GM13976 (cell line): ENCODE measurements at regions not wholly inside any gene's neighbourhood (a gene's known extent, or its start where the extent isn't known, plus 50 kb on each side); places are given as distances from the start of the nearest gene placed in this dataset.

ENCODE experiments used
- DNase-seq: peaks from one replicate; pipeline ENCODE4 v3.0.0; 2012; ENCODE audit warnings: low spot score
- in situ Hi-C: fragments of 300-500 bp; cut with MboI; formaldehyde crosslinking; loops from one replicate; pipeline ENCODE4 v1.12.0; 2022; ENCODE audit warnings: low sequenced_read_pairs, mixed read lengths, inconsistent platforms; ENCODE audit not compliant: unreplicated experiment
- TF ChIP-seq, protein P1 (sequence below): IDR thresholded peaks from 2 replicates; pipeline ENCODE4 v1.5.1; 2012; ENCODE audit warnings: borderline replicate concordance, mild to moderate bottlenecking; ENCODE audit not compliant: insufficient read depth; ENCODE audit errors: extremely low read depth, missing control alignments, control extremely low read depth

DNA sequence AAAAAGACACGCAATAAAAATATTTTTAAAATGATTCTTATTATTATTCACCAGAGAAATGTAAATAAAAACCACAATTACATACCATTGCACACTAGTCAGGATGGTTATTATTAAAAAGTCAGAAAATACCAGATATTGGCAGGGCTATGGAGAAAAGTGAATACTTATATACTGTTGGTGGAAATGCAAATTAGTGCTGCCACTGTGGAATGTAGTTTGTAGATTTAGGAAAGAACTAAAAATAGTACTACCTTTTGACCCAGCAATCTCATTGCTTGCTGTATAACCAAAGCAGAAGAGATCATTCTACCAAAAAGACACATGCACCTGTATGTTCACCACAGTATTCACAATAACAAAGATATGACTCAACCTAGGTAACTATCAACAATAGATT lies 1237.3 kb upstream of the FAM98A start:
- in situ Hi-C loops = no loop called here
- TF ChIP-seq, protein P1, sequence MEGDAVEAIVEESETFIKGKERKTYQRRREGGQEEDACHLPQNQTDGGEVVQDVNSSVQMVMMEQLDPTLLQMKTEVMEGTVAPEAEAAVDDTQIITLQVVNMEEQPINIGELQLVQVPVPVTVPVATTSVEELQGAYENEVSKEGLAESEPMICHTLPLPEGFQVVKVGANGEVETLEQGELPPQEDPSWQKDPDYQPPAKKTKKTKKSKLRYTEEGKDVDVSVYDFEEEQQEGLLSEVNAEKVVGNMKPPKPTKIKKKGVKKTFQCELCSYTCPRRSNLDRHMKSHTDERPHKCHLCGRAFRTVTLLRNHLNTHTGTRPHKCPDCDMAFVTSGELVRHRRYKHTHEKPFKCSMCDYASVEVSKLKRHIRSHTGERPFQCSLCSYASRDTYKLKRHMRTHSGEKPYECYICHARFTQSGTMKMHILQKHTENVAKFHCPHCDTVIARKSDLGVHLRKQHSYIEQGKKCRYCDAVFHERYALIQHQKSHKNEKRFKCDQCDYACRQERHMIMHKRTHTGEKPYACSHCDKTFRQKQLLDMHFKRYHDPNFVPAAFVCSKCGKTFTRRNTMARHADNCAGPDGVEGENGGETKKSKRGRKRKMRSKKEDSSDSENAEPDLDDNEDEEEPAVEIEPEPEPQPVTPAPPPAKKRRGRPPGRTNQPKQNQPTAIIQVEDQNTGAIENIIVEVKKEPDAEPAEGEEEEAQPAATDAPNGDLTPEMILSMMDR = no peak
- no peak for DNase-seq

DNA sequence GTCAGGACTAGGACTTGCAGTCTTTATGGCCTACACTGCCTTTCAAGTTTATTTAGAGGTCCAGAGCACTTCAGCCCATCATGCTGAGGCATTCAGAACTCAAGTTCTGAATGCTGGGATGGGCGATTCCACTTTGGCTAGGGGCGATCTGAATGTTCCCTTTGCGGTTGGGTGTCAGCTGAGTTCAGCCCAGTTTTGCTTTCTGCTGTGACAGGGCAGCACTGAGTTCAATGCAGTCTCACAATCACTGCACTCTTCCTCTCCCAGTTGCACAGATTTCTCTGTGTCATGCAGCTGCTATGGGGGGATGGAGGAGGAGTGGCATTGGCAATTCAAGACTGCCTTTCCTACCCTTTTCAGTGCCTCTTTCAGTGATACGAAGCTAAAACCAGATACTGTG lies 1232.0 kb upstream of the FAM98A start:
- in situ Hi-C loops = no loop called here
- no peak for DNase-seq
- TF ChIP-seq, protein P1 = no peak

DNA sequence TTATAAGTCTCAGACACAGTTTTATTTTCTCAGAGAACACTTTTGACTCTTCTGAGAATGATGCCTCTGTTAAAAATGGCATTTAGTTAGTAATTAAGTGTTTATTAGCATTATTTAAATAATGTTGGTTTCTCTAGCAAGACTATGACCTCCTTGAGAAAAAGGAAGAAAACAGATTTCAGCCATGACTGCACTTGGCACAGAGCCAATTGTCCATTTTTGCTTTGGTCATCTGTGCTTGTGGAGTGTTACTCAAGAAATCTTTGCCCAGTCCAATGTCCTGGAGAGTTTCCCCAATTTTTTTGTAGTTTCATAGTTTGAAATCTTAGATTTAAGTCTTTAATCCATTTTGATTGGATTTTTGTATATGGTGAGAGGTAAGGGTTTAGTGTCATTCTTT lies 1229.4 kb upstream of the FAM98A start:
- TF ChIP-seq, protein P1 = no peak
- in situ Hi-C loops = no loop called here
- no peak for DNase-seq

- TF ChIP-seq, protein P1 = no peak
- DNase-seq = no peak
- in situ Hi-C loops = no loop called here
Observed at GRCh38 chr2:34827398-34827797, 1228.3 kb upstream of the FAM98A start.

DNA sequence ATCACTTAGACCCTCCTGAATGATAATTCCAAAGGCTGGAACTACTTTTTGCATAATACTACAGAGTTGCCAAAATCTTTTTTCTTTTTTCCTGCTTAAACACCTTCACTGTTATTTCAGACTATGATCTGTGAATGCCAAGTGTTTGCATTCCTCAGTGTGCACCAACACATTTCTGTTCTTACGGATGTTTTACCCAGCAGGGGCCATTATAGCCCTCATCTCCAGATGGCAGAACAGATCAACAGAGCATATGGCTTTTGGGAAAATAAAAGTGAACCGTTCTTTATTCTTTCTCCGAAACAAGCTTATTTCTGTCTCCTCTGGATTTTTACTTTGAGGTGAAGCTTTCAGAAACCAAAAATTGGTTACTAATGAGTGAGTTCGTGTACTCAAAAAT lies 1226.6 kb upstream of the FAM98A start:
- in situ Hi-C loops = no loop called here
- TF ChIP-seq, protein P1 = no peak
- no peak for DNase-seq

DNA sequence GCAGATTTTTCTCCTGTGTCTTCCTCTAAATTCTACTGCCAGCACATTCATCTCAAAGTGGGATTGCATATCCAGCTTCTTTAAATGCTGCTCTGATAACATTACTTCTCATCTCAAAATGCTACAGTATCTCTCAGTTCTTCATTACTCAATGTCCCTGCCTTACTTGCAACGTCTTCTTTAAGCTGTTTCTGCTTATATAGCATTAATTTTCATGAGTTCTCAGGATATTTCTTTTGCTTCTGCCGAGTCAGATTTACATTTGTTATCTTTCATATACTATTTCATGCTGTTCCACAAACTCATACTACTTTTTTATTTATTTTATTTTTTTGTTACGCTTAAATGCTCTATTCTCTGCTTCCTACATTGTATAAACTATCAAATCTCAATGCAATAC lies 1223.5 kb upstream of the FAM98A start:
- TF ChIP-seq, protein P1 = no peak
- in situ Hi-C loops = no loop called here
- DNase-seq = no peak
